Ureter (tissue), 1 donor: ENCODE measurements at regions not wholly inside any gene's neighbourhood (a gene's known extent, or its start where the extent isn't known, plus 50 kb on each side); places are given as distances from the start of the nearest gene placed in this dataset.
"Not testable (repeated sequence)": the region's sequence is repeated elsewhere in the genome, so short reads cannot be mapped to it uniquely, and the experiment has no call there.

Experiments used
- DNase-seq: peaks from one replicate; pipeline ENCODE4 v3.0.0-alpha.2; 2020; ENCODE audit warnings: low spot score
- donor health status: DM: yes; HTN: yes; CAD: no.

DNA sequence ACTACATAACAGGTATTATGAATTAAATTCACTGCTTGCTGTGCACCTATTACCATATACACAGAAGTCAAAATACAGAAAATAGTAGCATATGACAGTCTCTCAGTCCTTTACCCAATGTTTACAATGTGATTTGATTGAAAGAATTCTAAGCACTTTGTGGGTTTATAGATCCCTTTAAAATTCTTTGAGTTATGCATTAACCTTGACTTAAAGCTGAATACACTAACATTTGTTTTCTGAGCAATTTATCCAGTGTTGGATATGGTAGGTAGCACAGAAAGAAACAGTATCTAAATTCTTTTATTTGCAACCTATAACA, 230.8 kb upstream of the DDI1 start:
- DNase-seq, result no peak

DNA sequence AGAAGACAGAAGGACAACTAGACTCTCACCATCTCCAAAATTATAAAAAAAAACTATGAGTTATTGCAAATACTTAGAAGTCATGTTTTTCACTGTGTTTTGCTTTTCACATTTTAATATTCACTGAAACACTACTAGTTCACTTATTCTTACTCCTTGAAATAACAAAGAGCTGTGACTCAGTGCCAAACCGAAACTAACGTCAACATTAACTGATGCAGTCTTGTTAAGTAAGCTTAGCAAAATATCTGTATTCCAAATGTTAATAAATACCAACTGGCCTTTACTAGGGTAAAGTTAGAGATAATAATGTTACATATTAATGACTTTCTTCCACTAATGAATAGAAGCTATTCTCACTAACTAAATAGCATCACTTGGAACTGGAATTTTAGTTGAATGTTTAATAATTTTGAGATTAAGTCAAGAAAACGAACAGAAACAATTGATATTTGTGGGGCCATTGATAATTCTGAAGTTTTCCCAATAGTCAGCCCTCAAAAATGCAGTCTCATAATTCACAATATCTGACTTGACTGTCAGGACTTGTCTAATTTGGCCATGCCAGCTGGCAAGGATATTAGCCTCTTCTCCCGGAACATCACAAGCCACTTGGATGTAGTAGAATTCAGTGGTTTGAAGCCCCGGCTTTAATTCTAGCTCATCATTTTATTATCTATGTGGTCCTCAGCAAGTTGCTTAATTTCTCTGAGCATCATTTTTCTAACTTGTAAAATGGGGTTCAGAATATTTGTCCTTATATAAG, 230.1 kb upstream of the DDI1 start:
- DNase-seq, result no peak

DNA sequence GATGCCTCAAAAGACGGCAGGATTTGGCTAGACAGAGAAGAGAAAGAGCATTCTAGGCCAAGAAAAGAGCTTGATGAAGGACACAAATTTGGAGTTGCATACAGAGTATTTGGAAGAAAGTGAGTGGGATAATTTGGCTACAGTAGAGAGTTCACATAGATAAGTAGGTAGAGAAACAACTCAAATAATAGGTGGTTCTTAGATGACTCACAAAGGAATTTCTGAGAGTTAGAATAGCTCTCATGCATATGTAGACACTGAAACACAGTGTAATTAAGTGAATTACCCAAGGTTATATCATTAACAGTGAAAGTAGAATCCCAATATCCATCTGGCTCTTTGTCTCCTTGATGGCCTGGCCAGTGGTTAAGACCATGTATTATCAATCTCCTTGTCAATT, 228.6 kb upstream of the DDI1 start:
- no peak for DNase-seq

DNA sequence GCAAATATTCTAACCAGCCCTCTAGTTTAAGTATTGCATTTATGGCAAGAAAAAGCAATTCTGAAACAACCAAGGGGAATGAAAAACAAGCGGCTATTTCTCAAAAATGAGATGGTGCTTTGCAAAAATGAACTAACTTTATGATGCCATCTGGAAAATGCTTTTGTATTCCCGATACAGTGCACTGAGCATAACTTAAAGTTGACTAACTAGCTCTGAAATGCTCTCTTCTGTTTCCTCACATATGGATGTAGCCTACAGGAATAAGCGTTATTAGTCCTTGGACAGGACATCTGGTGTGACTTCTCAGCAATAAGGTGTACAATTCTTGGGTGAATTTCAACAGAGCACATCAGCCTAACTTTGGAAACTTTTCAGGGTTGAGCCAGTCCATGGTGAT, 228.2 kb upstream of the DDI1 start:
- DNase-seq, result no peak

DNA sequence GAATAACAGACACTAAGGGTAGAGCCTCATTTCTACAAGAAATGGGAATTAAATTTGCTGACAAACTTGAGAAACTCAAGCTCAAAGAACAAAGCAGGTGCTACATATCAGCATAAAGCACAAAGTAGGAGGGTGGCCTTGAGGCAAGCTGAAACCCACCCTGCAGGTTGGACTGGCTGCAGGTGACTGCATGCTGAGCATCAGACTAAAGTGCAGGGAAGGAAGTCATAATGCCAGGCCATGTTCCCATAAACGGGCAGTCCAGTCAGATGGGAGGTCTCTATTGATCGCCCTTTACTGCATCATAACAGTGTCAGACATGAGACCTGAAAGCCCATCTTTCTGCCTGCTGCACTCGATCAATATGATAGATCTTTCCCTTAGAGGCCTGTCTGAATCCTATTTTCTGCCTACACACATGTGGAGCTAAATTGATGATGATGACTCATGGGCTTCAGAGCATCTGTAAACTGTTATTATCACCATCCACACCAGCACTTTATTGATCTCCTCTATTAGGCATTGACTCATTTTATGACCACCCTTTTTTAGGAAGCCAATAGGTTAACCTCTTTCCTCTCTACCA, 224.5 kb upstream of the DDI1 start:
- DNase-seq, result no peak

DNA sequence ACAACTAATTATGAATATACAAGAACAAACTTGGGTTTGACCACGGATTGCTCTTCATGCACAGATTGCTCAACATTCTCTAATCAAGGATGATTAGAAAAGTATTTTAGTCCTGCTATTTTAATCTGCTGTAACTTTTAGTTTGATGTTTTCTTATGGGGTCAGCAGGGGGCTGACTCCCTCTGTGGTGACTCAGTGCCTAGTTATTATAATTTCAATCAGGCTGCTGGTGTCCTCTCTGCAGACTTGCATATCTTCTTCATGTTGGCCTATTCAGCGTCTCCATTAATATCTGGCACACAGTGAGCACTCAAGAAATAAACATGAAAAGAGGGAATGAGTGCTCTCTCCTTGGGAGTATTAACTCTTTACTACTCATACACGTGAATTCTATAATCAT, 223.8 kb upstream of the DDI1 start:
- no peak for DNase-seq

DNA sequence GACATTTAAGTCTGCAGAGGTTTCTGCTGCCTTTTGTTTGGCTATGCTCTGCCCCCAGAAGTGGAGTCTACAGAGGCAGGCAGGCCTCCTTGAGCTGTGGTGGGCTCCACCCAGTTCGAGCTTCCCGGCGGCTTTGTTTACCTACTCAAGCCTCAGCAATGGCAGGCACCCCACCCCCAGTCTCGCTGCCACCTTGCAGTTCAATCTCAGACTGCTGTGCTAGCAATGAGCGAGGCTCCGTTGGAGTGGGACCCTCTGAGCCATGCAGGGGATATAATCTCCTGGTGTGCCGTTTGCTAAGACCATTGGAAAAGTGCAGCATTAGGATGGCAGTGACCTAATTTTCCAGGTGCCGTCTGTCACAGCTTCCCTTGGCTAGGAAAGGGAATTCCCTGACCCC, 216.1 kb upstream of the DDI1 start:
- DNase-seq, result not testable (repeated sequence)

DNA sequence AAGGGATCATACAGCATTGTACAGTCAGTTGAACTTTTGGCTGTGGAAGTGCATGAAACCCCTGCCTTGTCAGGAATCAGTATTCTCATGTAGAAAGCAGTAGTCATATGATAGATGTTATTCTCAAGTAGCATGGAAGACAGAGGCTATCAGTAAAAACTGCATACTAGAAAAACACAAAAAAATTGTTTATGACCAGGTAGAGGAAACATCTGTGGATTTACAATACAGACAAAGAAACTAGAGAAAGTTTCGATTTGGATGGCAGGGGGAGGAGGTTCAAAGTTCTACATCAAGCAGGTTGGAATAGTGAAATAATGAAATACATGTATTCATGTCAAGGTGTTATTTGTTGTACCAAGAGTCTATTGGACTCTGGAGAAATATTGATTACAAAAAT, 212.3 kb upstream of the DDI1 start:
- DNase-seq, result no peak

DNA sequence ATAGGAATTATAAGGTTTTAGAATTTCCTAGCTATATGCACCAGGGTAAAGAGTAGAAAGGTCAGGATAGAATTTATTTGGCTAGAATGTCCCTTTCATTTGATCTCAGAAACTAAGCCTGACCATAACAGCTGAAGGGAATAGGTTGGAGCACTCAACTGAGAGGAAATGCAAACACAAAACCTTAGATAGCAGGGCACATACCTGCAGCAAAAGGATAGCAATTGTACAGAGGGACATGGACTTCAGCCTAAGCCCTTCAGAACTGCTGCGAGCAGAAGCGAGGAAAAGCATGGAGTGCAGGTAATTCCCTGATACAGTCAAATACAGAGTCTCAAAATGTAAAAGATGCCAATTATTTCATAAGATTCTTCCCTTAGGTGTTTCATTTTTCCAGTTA, 211.0 kb upstream of the DDI1 start:
- no peak for DNase-seq

DNA sequence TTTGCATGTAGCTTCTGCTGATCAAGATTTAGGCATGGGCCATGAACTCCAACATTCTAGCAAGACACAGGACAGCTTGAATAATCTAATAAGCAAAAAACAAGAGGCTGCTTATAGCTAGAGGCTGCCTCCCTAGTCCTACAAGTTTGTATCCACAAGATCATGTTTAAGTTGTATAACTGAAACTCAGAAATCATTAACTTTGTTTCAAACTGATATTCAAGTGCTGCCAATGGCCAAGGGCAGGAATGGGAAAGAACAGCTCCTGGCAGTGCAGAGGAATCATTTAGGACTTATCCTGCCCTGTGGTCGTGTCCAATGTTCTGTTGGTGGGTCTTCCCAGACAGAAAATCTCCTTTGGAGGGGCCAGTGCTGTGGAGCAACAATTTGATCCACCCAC, 209.6 kb upstream of the DDI1 start:
- no peak for DNase-seq

DNA sequence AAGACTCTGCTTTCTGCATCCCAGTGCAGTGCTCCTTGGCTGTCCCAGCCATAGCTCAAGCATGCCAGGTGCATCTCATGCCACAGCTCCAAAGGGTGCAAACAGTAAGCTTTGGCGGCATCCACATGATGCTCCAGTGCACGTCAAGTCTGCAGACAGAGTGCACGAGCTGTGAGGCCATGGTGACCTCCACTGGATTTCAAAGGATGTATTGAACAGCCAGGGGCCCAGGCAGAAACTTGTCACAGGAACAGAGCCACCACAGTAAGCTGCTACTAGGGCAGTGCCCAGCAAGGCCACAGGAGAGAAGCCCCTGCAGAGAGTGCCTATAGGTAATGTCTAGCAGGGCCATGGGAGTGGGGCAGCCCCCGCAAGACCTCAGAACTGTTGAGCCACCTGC, 206.8 kb upstream of the DDI1 start:
- DNase-seq, result no peak

DNA sequence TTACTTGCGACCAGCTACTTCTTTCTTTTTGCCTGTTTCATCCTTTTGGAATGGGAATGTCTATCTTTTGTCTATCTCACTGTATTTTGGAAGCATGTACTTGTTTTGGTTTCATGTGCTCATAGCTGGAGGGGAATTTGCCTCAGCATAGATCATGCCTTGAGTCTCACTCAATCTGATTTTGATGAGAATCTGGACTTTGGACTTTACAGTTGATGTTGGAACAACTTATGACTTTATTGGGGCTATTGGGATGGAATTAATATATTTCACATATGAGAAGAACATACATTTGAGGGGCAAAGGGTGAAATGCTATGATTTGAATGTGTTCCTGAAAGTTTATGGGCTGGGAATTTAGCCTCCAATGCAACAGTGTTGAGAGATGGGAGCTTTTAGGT, 206.2 kb upstream of the DDI1 start:
- no peak for DNase-seq

DNA sequence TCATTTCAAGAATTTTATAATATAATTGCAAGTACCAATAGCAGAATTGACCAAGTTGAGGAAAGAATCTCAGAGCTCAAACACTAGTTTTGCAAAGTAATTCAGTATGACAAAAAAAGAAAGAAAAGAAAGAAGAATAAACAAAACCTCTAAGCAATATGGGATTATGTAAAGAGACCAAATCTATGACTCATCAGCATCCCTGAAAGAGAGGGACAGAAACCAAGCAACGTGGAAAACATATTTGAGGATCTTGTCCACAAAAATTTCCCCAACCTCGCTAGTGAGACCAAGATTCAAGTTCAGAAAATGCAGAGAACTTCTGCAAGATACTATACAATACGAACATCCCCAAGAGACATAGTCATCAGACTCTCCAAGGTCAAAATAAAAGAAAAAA, 203.7 kb upstream of the DDI1 start:
- no peak for DNase-seq

DNA sequence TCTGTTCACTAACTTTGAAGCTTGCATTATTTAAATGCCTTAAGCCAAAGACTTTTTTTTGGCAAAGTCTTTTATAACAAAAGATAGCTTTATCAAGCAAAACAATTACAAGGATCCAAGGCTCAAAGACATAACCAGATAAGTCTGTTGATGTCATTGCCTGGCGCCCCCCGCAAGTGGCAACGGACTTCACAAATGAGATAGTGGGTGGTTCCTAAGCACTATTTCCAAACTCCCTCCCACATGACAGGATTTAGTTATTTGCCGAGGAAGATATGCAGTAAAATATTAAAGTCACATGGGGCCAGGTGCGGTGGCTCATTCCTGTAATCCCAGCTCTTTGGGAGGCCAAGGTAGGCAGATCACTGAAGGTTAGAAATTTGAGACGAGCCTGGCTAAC, 194.2 kb upstream of the DDI1 start:
- no peak for DNase-seq

DNA sequence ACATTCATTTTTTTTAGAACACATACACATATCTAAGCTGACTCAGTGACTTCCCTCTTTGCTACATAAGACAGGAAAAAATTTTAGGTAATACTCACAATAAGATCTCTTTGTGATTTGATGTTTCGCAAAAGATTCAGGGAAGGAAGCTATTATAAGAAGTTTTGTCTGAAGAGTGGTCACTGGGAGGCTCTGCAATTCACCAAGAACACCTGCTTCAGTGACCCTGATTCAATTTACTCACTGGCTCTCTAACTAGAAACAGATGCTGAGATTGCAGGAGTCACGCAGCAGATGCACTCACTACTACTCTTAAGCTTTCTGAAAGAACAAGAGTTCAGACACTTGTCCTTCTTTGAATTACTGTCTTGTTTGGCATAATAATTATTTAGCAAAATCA, 193.6 kb upstream of the DDI1 start:
- DNase-seq, result no peak

DNA sequence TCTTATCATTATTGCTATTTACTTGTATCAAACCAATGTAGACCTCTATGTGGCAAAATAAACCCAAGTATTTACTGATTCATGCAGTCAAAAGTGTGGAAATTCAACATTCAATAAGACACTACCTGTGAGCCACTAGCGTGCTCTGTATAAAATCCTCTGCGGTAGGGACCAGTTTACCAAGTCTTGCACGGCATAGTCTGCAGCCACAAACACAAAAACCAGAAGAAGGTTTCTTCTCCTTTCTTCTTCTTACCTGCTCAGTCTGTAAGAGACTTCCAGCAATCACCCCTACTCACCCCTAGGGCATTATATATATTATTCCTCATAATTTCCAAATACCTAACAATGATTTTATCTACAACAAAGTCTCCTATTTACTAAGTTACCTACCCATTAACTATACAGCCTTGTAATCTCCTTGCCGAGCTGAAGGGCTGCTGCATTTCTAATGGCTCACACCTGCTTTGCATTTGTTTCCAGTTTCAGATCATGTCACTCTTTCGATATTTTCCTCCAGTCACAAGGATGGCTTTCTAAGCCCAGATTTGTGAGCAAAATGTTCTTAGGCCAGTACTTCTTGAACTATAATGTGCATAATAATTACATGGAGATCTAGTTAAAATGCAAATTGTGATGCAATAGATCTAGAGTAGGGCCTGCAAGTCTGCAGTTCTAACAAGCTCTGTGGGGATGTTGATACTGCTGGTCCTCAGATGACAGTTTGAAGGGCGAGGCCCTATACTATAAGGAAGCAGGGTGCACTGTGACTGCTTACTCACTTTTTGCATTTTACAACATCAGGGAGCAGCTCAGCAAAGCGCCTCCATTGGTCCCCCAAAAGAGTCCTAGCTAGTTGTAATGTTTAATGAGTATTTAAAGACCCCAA, 191.9 kb upstream of the DDI1 start:
- DNase-seq, result no peak

DNA sequence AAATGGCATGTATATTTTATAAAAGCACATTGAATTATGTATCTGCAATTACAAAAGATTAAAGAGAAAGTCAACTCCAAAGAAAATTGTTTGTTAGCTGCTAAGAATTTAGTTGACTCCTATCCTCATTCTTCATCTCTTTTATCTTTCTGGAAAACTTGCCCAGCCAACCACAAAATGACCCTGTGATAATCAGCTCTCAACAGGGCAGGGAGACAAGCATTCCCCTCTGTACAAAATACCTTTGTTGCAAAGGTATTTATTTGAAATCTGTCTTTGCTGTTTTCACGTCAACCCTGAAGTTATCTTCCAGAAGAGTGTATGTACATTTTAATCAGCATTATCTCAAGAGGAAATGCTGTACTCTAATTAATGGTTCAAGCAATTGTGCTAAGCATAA, 191.1 kb upstream of the DDI1 start:
- DNase-seq, result no peak

DNA sequence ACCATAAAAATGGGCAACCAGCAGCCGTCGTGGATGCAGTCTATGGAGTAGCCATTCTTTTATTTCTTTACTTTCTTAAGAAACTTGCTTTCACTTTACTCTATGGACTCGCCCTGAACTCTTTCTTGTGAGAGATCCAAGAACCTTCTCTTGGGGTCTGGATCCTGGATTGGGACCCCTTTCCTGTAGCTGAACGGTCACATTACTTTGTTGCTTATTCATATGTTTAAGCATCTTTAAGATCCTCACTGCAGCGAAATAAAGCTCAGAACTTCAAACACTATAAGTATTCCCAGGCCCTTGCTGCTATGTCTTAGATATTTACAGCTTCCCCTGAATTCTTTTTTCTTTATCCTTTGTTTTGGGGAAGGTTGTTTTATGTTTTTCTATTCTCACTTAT, 187.8 kb upstream of the DDI1 start:
- no peak for DNase-seq

DNA sequence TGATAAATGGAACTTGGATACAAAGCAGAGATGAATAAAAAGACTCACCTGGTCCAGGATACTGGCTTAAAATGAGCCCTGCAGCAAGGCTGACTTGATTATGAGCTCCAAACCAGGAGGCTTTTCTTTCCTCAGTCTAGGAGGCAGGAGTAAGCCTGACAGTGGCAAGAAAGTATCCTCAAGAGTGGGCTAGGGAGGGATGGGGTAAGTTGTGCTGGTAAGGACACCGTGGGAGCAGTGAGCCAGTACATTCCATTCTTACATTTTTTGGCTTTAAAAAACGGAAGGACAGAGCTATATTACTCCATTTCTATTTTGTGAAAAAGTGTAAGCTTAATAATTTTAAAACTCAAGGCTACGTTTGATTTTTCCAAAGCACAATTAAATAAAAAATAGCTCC, 187.1 kb upstream of the DDI1 start:
- DNase-seq, result no peak

DNA sequence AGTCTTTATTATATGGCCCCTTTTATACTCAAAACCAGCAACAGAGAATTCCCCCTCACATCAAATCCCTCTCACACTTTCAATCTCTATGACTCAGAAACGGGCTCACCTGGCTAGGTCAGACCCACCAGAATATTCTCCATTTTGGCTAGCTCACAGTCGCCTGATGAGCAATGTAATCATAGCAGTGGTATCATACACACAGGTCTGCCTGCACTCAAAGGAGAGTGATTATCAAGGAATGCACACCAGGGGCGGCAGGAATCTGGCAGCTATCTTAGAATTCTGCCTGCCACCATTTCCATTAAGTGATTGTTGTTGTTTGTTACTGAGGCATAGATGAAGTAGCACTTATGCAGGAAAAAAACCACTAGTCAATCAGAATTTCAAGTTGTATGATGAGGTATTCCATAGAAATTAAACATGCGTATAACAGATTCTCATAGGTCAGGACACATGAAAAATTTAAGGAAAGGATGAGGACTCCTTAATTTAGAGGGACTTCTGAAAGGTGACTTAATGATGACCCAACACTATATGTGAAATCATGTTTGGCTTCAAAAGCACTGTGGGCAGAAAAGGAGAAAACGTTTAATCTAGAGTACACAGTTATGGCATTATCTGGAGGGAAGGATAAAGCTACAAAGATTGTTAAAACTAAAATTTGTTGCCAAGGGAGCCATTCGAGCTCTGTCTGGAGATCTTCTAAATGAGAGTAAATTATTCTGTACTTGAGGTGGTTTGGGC, 185.8 kb upstream of the DDI1 start:
- no peak for DNase-seq

DNA sequence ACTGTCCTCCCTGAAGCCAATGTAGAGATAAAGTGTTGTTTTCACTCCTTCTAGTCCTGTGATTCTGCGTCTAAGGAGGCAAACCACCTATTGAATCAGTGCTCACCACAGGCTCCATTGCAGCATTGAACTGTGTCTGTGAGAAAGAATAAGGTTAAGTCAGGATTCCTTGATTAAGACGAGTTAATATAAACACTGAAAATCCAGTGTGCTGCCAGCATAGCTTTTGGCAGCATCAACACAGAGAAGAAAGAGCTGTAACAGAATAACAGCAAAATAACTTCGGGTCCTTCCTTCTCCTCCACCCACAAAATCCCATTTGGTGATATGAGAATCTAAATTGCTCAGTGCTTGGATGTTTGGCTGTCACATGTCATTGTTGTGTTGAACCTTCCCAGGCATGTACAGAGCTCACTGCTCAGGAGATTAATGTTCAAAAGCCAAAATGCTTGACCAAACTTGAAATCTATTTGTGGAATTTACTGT, 185.2 kb upstream of the DDI1 start:
- DNase-seq, result no peak
